ENCODE measurements at regions not wholly inside any gene's neighbourhood (a gene's known extent, or its start where the extent isn't known, plus 50 kb on each side); places are given as distances from the start of the nearest gene placed in this dataset.
"Not testable (repeated sequence)": the region's sequence is repeated elsewhere in the genome, so short reads cannot be mapped to it uniquely, and the experiment has no call there.

DNA sequence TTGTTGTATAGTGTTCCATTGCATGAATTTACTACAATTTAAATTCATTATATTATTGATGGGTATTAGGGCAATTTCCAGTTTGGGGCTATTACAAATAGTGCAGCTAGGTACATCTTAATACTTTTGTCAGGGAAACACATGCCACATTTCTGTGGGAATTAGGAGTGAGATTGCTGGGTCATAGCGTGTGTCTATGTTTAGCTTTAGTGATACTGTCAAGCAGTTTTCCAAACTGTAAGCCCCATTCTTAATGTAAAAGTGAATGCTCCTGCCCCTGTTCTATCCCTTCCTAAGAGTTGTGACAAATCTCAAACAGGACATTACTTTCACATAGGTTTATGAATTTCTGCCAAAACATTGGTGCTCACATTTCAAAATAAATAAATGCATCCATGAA, 184.5 kb upstream of the ANKRD28 start:
- Histone ChIP-seq H3K36me3 (no peaks in the 10 kb centered on the region), H3K4me1 (ENCODE audit: control insufficient read depth in 1 of 2, insufficient read depth in 1 of 2, low read depth in 1 of 2, low read length in 1 of 2) (no peaks in the 10 kb centered on the region), H3K27me3 (no peaks in the 10 kb centered on the region), H3K4me3 (ENCODE audit: low read depth in 1 of 2, low read length in 1 of 2) (no peak overlapping the region), H3K27ac (no peak overlapping the region), H3K9me3 (no peaks in the 10 kb centered on the region)
- TF ChIP-seq, protein P1, sequence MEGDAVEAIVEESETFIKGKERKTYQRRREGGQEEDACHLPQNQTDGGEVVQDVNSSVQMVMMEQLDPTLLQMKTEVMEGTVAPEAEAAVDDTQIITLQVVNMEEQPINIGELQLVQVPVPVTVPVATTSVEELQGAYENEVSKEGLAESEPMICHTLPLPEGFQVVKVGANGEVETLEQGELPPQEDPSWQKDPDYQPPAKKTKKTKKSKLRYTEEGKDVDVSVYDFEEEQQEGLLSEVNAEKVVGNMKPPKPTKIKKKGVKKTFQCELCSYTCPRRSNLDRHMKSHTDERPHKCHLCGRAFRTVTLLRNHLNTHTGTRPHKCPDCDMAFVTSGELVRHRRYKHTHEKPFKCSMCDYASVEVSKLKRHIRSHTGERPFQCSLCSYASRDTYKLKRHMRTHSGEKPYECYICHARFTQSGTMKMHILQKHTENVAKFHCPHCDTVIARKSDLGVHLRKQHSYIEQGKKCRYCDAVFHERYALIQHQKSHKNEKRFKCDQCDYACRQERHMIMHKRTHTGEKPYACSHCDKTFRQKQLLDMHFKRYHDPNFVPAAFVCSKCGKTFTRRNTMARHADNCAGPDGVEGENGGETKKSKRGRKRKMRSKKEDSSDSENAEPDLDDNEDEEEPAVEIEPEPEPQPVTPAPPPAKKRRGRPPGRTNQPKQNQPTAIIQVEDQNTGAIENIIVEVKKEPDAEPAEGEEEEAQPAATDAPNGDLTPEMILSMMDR (IDR thresholded peaks at IDR 0.05), result no peak

DNA sequence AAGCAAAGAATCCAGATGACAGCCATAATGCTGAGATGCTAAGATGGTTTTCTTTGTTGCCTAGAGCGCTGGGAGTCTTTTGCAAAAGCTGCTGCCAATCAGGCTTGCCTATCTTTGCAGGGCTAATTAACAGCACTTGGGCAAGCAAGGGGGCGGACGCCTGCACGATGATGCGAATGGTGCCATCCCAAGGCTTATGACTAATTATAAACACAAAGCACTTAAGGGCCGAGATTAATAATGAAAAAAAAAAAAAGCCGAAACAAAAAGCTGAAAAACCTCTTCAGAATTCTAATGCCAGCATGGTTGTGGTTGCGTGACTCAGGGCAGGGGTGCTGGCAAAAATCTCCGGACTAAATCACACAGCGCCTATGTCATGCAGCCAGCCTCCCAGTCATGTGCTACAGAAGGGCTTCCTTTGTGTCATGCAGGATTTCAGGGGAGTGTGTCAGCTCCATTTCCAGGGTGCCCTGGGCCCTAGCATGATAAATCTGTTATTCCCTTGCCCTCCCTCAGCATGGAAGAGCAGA, 185.0 kb upstream of the ANKRD28 start:
- Histone ChIP-seq H3K36me3 (no peaks in the 10 kb centered on the region), H3K27me3 (no peaks in the 10 kb centered on the region), H3K9me3 (no peaks in the 10 kb centered on the region), H3K4me3 (ENCODE audit: low read depth in 1 of 2, low read length in 1 of 2) (no peak overlapping the region), H3K27ac (no peak overlapping the region), H3K4me1 (ENCODE audit: control insufficient read depth in 1 of 2, insufficient read depth in 1 of 2, low read depth in 1 of 2, low read length in 1 of 2) (no peaks in the 10 kb centered on the region)
- TF ChIP-seq, protein P1 (IDR thresholded peaks at IDR 0.05), result no peak

DNA sequence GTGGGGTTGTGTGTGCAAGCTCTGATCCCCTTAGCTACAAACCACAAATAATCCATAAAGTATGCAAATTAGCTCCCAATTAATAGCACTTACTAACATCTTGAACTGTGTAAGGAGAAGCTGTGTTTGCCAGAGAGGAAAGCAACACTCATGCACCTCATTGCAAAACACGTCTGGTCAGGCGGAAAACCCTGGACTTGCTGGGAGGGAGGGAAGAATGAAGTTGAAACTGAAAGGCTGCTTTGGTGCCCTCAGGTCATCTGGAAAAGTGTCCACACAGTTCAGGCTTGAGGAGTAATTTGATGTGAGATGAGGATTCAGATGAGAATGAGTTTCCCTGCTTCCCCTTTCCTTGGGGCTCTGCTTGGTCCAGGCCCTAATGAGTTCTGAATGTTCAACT, 185.5 kb upstream of the ANKRD28 start:
- Histone ChIP-seq H3K36me3 (no peaks in the 10 kb centered on the region), H3K9me3 (no peaks in the 10 kb centered on the region), H3K4me1 (ENCODE audit: control insufficient read depth in 1 of 2, insufficient read depth in 1 of 2, low read depth in 1 of 2, low read length in 1 of 2) (no peaks in the 10 kb centered on the region), H3K27me3 (no peaks in the 10 kb centered on the region), H3K4me3 (ENCODE audit: low read depth in 1 of 2, low read length in 1 of 2) (no peak overlapping the region), H3K27ac (no peak overlapping the region)
- TF ChIP-seq, protein P1 (IDR thresholded peaks at IDR 0.05), result no peak

DNA sequence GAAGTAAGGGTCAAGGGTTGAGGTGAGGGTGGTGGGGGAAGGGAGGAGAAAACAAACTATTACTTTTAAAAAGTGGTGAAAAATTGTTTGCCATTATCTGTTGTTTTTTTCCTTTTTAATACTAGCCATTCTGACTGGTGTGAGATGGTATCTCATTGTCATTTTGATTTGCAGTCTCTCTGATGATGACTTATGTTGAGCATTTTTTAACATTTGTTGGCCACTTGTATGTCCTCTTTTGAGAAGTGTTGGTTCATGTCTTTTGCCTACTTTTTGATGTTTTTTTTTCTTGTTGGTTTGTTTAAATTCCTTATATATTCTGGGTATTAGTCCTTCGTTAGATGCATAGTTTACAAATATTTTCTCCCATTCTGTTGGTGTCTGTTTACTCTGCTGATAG, 185.9 kb upstream of the ANKRD28 start:
- no peaks in the 10 kb centered on the region for H3K27me3 ChIP-seq
- TF ChIP-seq, protein P1 (IDR thresholded peaks at IDR 0.05), result no peak
- H3K4me3 ChIP-seq (ENCODE audit: low read depth in 1 of 2, low read length in 1 of 2), result no peak overlapping the region
- H3K27ac ChIP-seq, result no peak overlapping the region
- no peaks in the 10 kb centered on the region for H3K9me3 ChIP-seq
- H3K4me1 ChIP-seq (ENCODE audit: control insufficient read depth in 1 of 2, insufficient read depth in 1 of 2, low read depth in 1 of 2, low read length in 1 of 2), result no peaks in the 10 kb centered on the region
- no peaks in the 10 kb centered on the region for H3K36me3 ChIP-seq

DNA sequence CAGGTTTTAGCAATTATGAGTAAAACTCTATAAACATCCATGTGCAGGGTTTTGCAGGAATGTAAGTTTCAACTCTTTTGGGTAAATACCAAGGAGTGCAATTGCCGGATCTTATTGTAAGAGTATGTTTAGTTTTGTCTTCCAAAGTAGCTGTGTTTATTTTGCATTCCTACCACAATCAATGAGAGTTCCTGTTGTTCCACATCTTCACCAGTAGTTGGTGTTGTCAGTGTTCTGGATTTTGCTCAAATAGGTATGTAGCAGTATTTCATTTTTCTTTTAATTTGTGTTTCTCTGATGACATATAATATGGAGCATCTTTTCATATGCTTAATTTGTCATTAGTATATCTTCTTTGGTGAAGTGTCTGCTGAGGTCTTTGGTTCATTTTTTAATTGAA, 185.1 kb upstream of the GALNT15 start:
- Histone ChIP-seq H3K4me3 (ENCODE audit: low read depth in 1 of 2, low read length in 1 of 2) (no peak overlapping the region), H3K27ac (no peak overlapping the region), H3K9me3 (no peaks in the 10 kb centered on the region), H3K4me1 (ENCODE audit: control insufficient read depth in 1 of 2, insufficient read depth in 1 of 2, low read depth in 1 of 2, low read length in 1 of 2) (no peaks in the 10 kb centered on the region), H3K27me3 (no peaks in the 10 kb centered on the region), H3K36me3 (no peaks in the 10 kb centered on the region)
- TF ChIP-seq, protein P1 (IDR thresholded peaks at IDR 0.05), result no peak

DNA sequence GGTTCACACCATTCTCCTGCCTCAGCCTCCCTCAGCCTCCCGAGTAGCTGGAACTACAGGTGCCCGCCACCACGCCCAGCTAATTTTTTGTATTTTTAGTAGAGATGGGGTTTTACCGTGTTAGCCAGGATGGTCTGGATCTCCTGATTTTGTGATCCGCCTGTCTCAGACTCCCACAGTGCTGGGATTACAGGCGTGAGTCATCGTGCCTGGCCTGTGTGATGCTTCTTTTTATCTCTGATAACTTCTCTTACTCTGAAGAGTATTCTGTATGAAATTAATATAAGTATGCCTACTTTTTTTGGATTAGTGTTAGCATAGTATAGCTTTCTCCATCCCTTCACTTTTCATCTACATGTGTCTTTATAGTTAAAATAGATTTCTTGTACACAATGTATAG, 180.8 kb upstream of the GALNT15 start:
- H3K9me3 ChIP-seq; H3K27ac ChIP-seq; H3K27me3 ChIP-seq; H3K4me3 ChIP-seq (ENCODE audit: low read depth in 1 of 2, low read length in 1 of 2); H3K4me1 ChIP-seq (ENCODE audit: control insufficient read depth in 1 of 2, insufficient read depth in 1 of 2, low read depth in 1 of 2, low read length in 1 of 2); H3K36me3 ChIP-seq: not testable (repeated sequence)

DNA sequence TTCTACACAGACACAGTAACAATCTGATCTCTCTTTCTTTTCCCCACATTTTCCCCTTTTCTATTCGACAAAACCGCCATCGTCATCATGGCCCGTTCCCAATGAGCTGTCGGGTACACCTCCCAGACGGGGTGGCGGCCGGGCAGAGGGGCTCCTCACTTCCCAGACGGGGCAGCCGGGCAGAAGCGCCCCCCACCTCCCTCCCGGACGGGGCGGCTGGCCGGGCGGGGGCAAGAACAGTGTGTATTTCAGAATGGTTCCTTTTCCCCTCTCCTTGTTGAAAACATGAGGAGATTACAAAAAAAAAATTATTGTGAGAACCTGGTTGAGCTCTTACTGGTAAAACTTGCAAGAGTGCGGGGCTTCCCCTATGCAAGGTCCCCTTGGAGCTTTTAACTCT, 178.0 kb upstream of the GALNT15 start:
- not testable (repeated sequence) for H3K9me3 ChIP-seq; H3K27me3 ChIP-seq; H3K4me3 ChIP-seq (ENCODE audit: low read depth in 1 of 2, low read length in 1 of 2); H3K4me1 ChIP-seq (ENCODE audit: control insufficient read depth in 1 of 2, insufficient read depth in 1 of 2, low read depth in 1 of 2, low read length in 1 of 2); H3K27ac ChIP-seq; H3K36me3 ChIP-seq

Measured in neutrophil (primary cell).